ENCODE measurements at regions not wholly inside any gene's neighbourhood (a gene's known extent, or its start where the extent isn't known, plus 50 kb on each side); places are given as distances from the start of the nearest gene placed in this dataset.

DNA sequence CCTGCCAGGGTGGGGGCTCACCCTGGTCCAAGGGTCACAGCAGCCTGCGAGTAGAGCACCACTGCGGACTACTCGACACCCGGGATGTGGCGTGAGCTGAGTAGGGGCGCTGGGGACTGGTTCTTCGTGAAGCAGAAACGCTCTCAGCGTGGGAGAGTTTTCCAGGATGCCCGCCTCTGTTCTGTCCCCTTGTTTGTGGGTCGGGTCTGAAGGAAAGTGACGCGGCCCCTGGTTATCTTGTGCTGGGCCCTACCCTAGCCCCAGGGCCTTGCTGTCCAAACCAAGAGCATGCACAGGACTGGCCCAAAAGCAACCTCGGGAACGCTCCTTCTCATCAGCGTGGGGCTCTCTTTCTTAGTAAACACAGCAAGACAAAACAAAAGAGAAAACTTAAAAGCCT lies 303.3 kb downstream of the IRF8 start:
- DNase-seq: no peak

DNA sequence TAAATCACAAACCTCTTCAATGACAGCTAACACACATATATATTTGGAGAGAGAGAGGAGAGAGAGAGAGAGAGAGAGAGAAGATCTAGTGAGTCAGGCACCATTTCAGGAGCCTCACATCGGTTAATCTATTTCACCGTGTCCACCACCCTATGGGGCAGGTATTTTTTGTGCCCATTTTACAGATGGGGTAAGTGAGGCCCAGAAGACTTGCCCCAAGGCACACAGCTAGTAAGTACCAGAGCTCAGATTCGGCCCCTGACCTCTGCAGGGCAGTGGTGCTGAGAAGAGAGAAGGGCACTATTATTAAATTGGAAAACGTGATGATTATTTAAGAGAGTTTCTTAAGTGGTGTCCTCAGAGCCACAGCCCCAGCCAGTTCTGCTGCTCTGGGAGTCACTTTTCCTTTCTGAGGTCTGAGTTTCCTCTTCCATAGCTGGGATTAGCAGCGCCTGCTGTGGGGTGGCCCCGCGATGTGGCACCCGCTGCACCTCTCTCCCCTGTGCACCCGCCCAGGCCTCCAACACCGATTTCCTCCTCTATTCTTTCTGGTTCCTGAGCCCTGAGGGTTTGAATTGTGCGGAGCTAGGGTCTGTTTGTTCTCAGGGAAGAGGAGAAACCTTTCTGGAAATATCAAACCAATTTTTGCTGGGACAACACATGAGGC lies 303.9 kb downstream of the IRF8 start:
- DNase-seq: no peak

DNA sequence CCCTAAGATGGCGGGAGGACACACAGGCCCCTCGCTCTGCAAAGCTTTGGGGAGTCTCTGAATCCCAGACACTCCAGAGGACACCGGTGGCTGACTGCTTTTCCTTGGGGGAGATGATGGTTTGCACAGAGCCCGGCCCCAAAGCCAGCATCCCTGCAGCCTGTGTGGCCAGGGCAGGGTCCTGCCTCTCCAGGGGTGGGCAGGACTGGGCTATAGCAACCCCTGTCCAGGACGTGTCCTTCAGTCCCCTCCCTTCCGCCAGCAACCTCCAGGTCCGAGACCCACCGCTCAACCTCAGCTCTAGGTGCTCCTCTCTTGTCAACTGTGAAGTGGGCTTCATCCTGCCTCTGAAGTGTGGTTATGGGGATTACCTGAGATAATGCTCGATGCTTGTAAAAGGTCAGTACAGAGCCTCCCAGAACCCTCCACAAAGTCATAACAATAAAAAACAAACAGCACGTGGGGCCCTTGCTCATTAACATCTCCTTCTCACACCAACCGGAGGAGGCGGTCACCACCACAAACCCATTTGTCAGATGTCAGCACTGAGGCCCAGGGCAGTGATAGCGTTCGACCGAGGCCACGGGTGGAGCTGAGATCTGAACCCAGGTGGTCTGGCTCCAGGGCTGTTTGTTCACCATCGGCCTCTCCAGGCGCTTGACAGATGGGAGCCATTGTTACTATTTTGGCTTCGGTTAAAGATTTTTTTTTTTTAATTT lies 304.8 kb downstream of the IRF8 start:
- DNase-seq: no peak

DNA sequence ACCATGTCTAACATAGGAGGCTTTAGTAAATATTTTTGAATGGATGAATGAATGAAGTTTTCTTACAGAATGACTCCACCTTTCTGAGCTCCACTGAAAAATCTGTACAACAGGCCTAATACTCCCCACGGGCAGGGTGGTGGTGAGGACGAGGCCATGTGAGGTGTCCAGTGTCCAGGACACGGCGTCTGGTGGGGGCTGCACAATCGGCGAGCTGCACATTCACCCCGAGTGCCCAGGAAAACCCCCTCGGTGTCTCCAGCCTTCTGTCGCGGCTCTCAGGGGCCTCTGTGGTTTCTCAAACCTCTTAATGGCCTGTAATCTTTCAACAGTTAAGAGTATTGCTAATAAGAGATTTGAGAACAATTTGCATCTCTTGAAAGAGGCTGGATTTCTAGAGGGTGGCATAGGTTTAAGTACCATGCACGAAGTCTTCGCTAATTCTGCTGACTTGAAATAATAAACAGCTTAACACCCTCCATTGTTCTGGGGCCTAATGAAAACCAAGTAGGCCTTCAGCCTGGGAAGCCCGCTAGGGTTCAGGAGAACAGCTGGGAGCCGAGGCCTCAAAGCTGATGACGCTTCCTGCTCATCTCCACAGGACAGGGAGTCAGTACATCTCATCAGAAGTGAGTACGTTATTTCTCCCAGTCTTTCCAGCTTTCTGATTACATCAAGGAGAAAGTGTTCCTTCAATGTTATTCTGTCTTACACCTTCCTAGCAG lies 304.6 kb upstream of the FOXF1 start:
- DNase-seq: no peak

DNA sequence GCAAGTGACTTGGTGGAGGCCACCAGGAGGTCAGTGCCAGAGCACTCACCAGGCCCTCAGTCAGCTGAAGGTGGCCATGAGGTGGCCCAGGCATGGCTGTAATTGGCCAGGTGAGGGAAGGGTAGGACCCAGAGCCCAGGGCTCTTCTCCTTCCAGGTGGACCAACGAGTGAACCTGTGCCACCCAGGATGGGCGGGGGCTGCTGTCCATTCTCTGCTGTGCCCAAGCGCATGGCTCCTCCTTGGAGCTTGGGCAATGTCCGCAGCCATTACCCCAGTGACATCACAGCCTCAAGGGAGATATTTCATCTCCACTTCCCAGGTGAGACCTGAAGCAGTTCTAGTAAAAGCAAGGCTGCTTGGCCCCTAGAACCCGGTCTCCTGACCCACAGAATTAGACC lies 303.0 kb upstream of the FOXF1 start:
- DNase-seq: no peak

DNA sequence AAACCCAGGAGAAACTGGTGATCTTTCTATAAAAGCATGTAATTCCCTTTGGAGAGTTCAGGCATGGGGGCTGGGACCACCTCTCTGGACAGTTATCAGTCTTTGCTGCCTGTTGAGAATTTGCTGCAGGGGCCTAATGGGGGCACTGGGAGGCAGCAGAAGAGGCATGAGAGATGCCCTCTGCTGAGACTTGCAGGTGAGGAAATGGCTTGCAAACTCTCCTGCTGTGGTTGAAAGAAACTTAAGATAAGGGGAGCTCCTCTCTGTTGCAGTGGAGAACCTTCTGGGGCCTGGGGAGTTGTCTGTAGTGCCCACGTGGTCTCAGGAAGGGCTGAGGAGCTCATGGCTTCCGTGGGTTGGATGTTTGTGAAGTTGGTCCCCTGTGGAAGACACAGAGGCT lies 301.1 kb upstream of the FOXF1 start:
- no peak for DNase-seq

DNA sequence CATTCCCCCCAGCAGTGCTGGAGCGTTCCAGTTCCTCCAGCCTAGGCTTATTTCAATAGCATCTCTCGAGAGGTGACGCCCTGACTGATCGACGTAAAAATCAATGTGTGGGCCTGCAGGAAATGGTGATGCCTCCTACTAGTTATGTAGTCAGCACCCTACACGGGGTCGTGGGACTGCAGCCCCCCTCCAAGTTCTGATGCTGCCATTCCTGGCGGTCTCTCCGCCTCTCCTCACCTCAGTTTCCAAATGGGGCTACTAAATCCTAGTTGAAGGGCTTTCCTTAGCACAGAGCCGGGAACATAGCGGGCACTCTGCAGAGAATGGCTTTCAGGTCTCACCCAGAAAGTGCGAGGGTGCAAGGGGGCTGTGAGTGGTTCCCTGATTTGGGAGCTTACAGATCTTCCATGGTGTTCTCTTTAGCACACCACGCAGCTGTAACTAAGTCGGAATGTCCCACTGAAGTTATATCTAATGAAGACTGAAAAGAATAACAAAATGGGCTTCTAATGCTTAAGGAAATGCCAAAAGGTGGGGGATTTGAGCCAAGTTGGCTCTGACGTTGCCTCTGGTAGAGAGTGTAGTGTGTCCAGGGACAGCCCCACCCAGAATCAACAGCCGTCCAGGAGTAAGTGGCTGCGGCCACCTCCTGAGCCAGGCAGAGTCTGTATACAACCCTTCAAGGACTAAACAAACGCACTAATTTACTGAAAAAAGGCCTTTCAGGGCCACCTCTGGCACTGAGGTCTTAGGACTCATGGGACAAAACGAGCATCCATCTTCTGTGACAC lies 299.7 kb upstream of the FOXF1 start:
- no peak for DNase-seq

DNA sequence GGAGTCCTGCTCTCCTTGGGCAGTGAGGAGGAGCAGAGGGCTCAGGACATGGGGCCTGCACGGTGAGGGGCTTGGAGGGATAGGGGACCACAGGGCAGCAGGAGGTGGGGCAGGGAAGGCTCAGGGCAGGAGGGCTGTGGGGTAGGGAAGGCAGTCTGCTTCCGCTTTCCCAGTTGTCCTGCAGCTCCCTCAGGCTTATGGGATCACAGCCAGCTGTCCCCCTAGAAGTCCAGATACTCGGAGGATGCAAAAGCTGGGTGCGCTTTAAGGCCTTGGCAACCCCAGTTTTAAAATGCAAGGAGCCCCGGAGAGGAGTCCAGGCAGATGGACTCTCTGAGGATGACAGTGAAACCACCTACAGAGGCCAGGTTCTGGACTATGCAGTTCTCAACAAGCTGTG lies 299.1 kb upstream of the FOXF1 start:
- DNase-seq: no peak

DNA sequence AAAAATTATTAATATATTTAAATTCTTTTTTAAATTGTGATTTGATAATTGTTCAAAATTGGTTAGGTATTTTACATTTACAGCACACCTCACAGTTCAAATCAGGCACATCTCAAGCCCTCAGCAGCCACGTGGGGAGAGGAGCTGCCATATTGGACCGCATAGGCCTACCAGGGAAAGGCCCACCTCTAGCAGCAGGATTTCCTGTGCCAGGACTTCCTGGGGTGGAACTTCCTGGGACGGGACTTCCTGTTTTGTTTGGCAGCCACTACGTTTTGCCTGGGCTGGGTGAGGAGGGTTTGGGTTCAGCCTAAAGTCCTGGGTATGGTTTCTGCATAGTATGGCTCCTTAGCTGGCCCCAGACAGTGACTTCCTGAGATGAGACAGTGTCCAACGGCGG lies 298.5 kb upstream of the FOXF1 start:
- DNase-seq: no peak

DNA sequence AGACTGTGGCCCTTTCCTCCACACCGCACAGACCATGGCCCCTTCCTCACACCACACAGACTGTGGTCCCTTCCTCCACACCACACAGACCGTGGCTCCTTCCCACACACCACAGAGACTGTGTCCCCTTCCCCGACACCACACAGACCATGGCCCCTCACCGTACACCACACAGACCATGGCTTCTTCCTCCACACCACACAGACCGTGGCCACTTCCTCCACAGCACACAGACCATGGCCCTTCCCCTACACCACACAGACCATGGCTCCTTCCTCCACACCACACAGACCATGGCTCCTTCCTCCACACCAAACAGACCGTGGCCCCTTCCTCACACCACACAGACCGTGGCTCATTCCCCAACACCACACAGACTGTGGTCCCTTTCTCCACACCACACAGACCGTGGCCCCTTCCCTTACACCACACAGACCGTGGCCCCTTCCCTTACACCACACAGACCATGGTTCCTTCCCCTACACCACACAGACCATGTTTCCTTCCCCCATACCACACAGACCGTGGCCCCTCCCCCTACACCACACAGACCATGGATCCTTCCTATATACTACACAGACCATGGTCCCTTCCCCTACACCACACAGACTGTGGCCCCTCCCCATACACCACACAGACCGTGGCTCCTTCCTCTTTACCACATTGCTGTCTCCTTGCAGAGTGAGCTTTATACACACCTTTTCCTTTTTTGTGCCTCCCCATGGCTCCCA lies 297.5 kb upstream of the FOXF1 start:
- DNase-seq: no peak

DNA sequence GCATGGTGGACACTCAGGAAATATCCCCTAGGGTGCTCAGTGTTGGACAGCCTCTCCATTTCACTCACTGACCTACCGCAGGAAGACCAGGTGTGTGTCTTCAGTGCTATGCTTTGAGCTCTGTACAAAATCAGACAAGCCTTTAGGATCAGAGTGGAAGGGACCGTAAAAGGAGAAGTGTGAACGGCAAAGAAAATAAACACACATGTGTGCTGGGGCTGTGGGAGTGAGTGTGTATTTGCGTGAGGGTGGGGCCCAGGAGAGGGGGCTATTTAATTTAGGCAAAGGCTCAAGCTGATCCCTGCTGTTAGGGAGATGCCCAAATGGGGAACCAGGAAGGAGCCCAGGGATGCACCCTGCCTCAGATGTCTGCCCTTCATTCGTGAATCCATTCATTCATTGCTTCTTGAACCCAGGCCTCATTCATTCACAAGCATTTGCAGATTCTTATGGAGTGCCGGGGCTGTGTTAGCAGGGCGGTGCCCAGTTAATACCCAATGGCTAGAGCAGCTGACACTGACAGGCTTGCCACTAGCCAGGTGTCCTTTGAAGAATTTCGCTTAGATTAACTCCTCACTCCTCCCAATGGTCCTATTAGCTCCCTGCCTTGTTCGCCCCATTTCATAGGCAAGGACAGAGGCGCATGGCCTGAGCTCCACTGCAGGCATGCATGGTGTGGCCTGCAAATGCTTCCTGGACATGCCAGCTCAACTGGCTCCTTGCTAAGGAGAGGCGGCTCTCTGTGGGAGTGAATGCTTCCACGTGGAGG lies 296.7 kb upstream of the FOXF1 start:
- DNase-seq: no peak

DNA sequence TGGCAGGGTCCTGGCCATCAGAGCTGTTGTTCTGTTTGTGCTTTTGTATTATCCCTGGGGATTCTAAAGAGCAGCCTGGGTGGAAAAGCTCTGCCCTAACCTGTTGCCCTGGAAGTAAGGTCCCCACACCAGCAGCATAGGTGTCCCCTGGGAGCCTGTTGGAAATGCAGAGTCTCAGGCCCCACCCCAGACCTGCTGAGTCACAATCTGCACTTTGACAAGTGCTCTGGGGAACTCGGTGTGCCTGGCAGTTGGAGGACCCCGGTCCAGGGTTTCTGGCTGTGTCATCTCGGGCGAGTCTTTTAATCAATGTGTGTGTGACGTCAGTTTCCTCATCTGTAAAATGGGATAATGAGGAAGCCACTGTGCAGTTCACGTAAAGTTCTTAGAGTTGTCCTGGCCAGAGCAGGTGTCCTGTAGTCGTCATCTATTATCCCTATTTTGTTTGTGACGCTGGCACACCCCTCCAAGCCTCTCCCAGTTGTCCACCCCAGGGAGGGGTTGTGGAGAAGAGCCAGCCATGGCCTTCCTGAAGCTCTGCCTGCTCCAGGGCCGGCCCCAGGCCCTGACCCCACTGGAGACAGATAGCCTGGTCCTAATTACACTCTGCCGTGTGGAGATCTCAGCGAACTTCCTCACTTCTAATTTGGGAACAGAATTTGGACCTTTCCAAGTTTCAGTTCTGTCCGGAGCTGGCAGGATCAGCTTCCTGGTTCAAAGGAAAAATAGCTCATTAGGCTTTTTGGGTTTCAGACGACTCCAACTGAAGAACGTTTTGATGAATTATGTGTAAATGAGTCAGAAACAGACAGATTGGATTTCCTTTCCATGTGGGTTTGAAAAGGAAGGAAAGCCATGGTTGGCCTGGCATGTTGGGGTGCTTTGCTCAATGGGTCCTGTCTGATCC lies 295.7 kb upstream of the FOXF1 start:
- no peak for DNase-seq

DNA sequence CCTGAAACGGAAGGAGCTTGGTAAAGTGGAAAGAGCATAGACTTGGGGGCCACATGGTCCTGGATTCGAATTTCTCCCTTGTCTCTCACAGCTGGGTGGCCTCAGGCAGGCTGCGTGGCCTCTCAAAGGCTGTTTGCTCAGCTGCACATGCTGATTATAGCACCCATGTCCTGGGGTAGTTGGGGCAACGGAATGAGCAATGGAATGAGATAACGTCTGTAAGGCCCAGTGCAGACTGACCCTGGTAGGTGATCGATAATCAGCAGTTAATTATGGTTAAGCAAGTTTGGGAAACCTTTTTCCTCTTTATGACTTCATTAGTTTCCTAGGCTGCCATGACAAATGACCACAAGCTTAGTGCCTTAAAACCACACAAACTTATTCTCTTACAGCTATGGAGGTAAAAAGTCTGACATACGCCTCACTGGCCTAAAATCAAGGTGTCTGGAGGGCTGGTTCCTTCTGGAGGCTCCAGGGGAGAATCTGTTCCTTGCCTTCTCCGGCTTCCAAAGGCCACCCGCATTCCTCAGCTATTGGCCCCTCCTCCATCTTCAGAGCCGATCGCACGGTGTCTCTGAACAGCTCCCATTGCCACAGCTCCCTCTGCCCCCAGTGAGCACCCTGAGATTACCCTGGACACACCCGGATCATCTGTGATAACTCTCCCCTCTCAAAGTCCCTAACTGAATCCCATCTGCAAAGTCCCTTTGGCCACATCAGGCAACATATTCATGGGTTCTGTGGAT lies 294.9 kb upstream of the FOXF1 start:
- no peak for DNase-seq

DNA sequence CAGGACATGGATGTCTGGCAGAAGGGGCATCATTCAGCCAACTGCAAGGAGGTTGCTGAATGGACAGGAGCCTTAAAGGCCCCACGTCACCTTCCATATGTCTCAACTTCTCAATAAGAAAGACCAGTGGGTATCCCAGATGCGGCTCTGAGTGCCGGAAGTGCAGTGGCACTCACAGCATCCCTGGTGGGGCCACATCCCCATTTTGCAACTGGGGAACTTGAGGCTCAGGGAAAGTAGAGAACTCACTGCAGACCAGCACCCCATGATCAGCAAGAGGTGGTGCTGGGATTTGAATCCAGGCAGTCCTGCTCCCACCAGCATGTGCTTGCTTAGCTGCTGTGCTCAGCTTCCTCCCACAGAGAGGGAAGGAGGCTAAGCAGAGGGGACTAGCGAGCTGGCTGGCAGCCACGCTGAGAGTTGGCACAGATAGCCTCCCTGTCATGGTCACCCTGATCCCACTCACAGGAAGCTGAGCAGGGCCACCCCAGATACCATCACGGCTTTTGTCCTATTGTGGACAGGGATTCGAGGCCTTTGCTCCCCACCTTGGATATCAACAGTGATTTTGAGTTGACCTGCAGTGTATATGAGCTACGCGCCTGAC lies 294.2 kb upstream of the FOXF1 start:
- no peak for DNase-seq

DNA sequence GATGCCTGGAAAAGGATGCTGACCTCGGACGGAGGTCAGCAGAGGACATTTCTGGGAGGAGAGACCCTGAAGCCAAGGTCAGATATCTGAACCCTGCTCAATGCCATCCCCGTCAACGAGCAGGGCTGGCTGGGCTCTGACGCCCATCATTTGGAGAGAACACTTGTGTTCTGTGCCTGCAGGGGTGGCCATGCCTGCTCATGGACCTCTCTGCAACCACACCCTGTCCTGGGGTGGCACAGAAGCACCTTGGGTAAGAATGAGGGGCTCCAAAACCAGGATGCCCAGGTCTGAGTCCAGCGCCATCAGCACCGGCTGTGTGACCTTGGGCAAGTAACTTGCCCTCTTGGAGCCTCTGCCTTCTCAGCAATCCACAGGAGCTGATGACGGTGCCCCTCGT lies 293.7 kb upstream of the FOXF1 start:
- no peak for DNase-seq

DNA sequence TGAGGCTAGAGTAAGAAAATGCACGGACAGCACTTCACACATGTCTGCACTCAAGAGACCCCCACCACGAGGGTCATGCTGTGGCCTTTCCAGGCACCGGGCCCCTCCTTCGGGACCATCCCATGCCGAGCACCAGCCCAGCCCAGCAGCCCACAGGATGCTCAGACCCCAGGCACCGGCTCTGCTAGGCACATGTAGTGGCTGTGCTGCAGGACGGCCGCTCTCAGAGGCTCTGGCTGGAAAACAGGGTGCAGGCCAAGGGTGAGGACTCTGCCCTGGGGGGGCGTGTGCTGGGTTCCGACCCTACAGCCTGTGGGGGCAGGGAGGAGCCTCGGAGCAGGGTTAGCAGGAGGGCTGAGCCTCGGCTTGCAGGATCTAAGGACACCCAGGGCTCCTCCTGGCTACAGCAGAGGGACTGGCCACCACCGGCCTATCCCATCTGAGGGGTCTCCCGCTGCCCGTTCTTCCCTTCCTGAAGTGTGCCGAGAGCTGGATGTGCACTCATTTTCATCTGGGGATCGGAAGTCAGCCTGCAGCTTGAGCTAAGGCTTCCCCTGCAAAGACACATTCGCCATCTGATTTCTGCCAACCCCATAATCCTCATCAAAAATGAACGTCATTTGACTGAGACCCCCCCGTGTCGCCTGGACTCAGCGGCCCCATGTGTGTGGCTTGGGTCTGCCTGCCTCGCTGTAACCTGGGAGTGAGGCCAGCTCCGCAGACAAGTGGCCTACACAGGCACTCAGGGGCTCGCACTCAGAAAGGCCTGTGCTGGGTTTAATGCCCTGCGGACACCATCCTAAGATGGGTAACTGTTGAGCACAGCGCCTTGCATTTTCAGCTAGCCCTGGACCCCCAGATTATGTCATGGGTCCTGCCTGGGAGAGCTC lies 293.1 kb upstream of the FOXF1 start:
- DNase-seq: no peak

DNA sequence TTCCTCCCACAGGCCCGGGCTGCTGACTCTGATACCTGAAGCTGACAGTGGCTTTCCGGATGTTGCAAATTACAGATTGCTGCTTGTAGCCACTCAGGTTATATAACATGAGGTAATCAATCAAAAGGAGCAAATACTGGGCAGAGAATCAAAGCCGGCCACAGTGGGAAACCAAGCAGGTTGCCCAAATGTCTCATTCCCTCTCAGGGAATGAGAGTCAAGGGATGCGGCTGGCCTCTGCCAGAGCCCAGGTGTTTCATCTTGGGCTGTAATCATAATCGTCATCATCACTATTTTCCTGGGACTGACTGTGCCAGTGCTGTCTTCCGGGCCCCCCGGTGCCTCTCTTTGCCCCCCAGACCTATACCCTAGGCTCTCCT lies 292.4 kb upstream of the FOXF1 start:
- DNase-seq: no peak

DNA sequence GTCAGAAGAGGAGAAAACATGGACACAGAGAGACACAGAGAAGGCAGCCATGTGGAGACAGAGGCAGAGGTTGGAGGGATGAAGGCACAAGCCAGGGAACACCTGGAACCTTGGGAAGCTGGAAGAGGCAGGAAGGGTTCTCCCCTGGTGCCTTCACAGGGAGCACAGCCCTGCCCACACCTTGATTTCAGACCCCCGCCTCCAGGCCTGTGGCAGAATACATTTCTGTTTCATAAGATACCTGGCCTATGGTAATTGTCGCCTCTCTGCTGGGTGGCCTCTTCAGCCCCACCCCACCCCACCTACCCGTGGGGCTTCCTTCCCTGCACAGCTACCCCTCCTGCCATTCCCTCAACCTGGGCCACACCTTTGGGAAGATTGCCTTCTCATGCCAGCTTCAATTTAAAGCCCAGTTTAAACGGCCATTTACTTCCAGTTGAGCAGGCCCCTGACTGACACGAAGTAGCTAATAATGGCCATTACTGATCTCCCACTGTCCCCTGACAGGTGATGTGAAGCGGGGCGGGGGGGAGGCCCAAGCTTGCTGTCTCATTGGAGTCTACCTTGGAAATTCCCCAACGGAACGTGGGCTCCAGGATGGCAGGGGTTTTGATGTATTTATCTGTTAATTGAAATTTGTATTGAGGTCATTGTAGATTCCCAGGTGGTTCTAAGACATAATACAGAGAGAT lies 291.7 kb upstream of the FOXF1 start:
- DNase-seq: no peak
